ENCODE measurements at regions not wholly inside any gene's neighbourhood (a gene's known extent, or its start where the extent isn't known, plus 50 kb on each side); places are given as distances from the start of the nearest gene placed in this dataset.

DNA sequence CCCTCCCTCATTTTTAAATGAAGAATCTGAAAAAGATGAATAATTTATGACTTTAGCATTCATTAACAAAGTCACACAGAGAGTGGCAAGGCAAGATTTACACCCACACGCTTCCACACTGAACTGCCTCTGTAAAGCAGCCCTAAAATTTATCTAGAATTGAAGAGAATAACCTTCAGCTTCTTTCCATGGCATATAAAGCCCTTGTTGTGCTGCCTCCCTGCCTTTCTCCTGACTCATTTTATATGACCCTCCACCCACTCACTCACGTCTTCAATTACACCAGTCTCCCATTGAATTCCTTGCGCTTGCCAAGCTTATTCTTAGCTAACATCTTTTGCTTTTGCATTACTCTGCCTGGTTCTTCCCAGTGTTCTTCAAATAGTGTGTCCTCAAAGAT lies 2649.3 kb downstream of the PCDH7 start:
- intact Hi-C loops (cut with micrococcal nuclease) = no loop called here
- Histone ChIP-seq H3K9me3 (replicated peaks in 1 of 2; ENCODE audit: control insufficient read depth in 1 of 2, insufficient read depth in 1 of 2, low read length in 2 of 2) (no peaks in the 10 kb centered on the region), H3K4me1 (ENCODE audit: control insufficient read depth in 1 of 2, insufficient read depth in 2 of 2, low read length in 2 of 2) (no peaks in the 10 kb centered on the region), H3K79me2 (ENCODE audit: insufficient read depth, low read length) (no peaks in the 10 kb centered on the region), H3K27ac (ENCODE audit: low read depth in 1 of 2, low read length in 2 of 2) (no peak overlapping the region), H3K4me3 (replicated peaks in 1 of 3; ENCODE audit: low read depth in 2 of 3, low read length in 3 of 3) (no peak overlapping the region), H3K36me3 (replicated peaks in 1 of 2; ENCODE audit: control insufficient read depth in 1 of 2, insufficient read depth in 2 of 2, low read length in 2 of 2) (no peaks in the 10 kb centered on the region), H3K4me2 (replicated peaks; ENCODE audit: extremely low read depth, low read length, poor library complexity, severe bottlenecking) (no peak overlapping the region), H3K9ac (ENCODE audit: insufficient read depth, low read length, poor library complexity, severe bottlenecking) (no peak overlapping the region), H4K20me1 (ENCODE audit: insufficient read depth, low read length) (no peaks in the 10 kb centered on the region), H3K27me3 (ENCODE audit: control insufficient read depth in 2 of 2, insufficient read depth in 2 of 2, low read length in 2 of 2) (no peaks in the 10 kb centered on the region), H2AFZ (ENCODE audit: insufficient read depth, low read depth, low read length, poor library complexity, severe bottlenecking) (no peak overlapping the region)
- TF ChIP-seq, protein P1, sequence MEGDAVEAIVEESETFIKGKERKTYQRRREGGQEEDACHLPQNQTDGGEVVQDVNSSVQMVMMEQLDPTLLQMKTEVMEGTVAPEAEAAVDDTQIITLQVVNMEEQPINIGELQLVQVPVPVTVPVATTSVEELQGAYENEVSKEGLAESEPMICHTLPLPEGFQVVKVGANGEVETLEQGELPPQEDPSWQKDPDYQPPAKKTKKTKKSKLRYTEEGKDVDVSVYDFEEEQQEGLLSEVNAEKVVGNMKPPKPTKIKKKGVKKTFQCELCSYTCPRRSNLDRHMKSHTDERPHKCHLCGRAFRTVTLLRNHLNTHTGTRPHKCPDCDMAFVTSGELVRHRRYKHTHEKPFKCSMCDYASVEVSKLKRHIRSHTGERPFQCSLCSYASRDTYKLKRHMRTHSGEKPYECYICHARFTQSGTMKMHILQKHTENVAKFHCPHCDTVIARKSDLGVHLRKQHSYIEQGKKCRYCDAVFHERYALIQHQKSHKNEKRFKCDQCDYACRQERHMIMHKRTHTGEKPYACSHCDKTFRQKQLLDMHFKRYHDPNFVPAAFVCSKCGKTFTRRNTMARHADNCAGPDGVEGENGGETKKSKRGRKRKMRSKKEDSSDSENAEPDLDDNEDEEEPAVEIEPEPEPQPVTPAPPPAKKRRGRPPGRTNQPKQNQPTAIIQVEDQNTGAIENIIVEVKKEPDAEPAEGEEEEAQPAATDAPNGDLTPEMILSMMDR (IDR thresholded peaks at IDR 0.05) = no peak
- no peak for DNase-seq
- Mint-ChIP-seq H3K9me3 (peaks cover 0 to 10% (median 2%) of the 10 kb centered on the region in 7 donors), H3K4me1 (no peaks in the 10 kb centered on the region), H3K27me3 (ENCODE audit: low read depth in 3 of 3) (no peaks in the 10 kb centered on the region), H3K4me3 (no peak overlapping the region), H3K36me3 (no peaks in the 10 kb centered on the region), H3K27ac (no peak overlapping the region)
- 91% methylated on average over 2 of the region's 3 CpGs for WGBS (ENCODE audit: insufficient coverage)

DNA sequence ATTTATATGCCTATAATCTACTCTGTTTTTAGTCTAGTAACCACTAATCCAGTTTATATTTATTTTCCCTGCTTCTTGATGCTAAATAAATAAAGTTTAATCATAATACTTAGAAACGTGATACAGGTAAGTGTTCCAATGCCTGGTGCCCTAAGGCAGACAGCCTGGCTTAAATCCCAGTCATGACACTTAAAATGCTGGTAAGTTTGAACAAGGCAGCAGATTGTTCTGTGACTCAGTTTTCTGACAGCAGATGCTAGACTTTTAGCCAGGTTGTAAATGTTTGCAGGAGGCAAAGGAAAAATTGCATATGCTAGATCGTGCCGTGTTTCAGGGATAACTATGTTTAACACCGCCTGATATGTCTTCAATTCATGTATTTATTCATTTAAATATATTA lies 2661.6 kb downstream of the PCDH7 start:
- H2AFZ ChIP-seq (ENCODE audit: insufficient read depth, low read depth, low read length, poor library complexity, severe bottlenecking) = no peak overlapping the region
- no peaks in the 10 kb centered on the region for H3K36me3 ChIP-seq (replicated peaks in 1 of 2; ENCODE audit: control insufficient read depth in 1 of 2, insufficient read depth in 2 of 2, low read length in 2 of 2)
- H3K4me3 ChIP-seq (replicated peaks in 1 of 3; ENCODE audit: low read depth in 2 of 3, low read length in 3 of 3) = no peak overlapping the region
- TF ChIP-seq, protein P1 (IDR thresholded peaks at IDR 0.05) = no peak
- DNase-seq = no peak
- H3K27ac ChIP-seq (ENCODE audit: low read depth in 1 of 2, low read length in 2 of 2) = no peak overlapping the region
- H3K4me1 Mint-ChIP-seq = no peaks in the 10 kb centered on the region
- H3K27me3 ChIP-seq (ENCODE audit: control insufficient read depth in 2 of 2, insufficient read depth in 2 of 2, low read length in 2 of 2) = no peaks in the 10 kb centered on the region
- no peaks in the 10 kb centered on the region for H3K4me1 ChIP-seq (ENCODE audit: control insufficient read depth in 1 of 2, insufficient read depth in 2 of 2, low read length in 2 of 2)
- no peak overlapping the region for H3K27ac Mint-ChIP-seq
- peaks cover 0 to 1% (median 0%) of the 10 kb centered on the region in 3 donors for H3K27me3 Mint-ChIP-seq (ENCODE audit: low read depth in 3 of 3)
- H3K4me2 ChIP-seq (replicated peaks; ENCODE audit: extremely low read depth, low read length, poor library complexity, severe bottlenecking) = no peak overlapping the region
- H3K9me3 Mint-ChIP-seq = peaks cover 0 to 13% (median 2%) of the 10 kb centered on the region in 7 donors
- intact Hi-C loops (cut with micrococcal nuclease) = no loop called here
- peaks cover 0 to 7% of the 10 kb centered on the region in 2 donors for H3K9me3 ChIP-seq (replicated peaks in 1 of 2; ENCODE audit: control insufficient read depth in 1 of 2, insufficient read depth in 1 of 2, low read length in 2 of 2)
- 100% methylated on average over 1 of the region's 4 CpGs for WGBS (ENCODE audit: insufficient coverage)
- no peaks in the 10 kb centered on the region for H3K36me3 Mint-ChIP-seq
- no peak overlapping the region for H3K9ac ChIP-seq (ENCODE audit: insufficient read depth, low read length, poor library complexity, severe bottlenecking)
- no peaks in the 10 kb centered on the region for H3K79me2 ChIP-seq (ENCODE audit: insufficient read depth, low read length)
- H3K4me3 Mint-ChIP-seq = no peak overlapping the region
- no peaks in the 10 kb centered on the region for H4K20me1 ChIP-seq (ENCODE audit: insufficient read depth, low read length)
